Vagina (tissue), 2 donors: ENCODE measurements at regions not wholly inside any gene's neighbourhood (a gene's known extent, or its start where the extent isn't known, plus 50 kb on each side); places are given as distances from the start of the nearest gene placed in this dataset.

Experiments
- DNase-seq, 2 donors: peaks; one replicate each; pipeline ENCODE4 v3.0.0-alpha.2; 2017; ENCODE audit errors: extremely low spot score in 2 of 2
- H3K27ac ChIP-seq: fragments of 200-600 bp; sonication (generic); one replicate; pipeline ENCODE4 v1.5.1; 2019
- H3K27me3 ChIP-seq: fragments of 200-600 bp; sonication (generic); one replicate; pipeline ENCODE4 v1.5.1; 2019
- H3K36me3 ChIP-seq, 2 donors: fragments of 200-600 bp; sonication (generic); one replicate each; pipeline ENCODE4 v1.5.1; 2017 to 2019
- H3K4me1 ChIP-seq: fragments of 200-600 bp; sonication (generic); one replicate; pipeline ENCODE4 v1.5.1; 2019
- H3K4me3 ChIP-seq, 2 donors: fragments of 200-600 bp; sonication (generic); 1 replicate in 1 of 2; 2 replicates in 1 of 2; pipeline ENCODE4 v1.5.1; 2016 to 2019
- H3K9me3 ChIP-seq: fragments of 200-600 bp; sonication (generic); one replicate; pipeline ENCODE4 v1.5.1; 2019
- CTCF ChIP-seq, 3 experiments: fragments of 450-650 bp in 2 of 3; fragments of 200-600 bp in 1 of 3; sonication (generic) in 1 of 3; IDR thresholded peaks; one replicate each; pipeline ENCODE4 v1.5.1; 2017 to 2019; ENCODE audit warnings: antibody characterized with exemption in 3 of 3, mild to moderate bottlenecking in 2 of 3, moderate library complexity in 2 of 3
- POLR2A ChIP-seq, 2 donors: fragments of 450-650 bp; IDR thresholded peaks; one replicate each; pipeline ENCODE4 v1.6.1; 2017; ENCODE audit warnings: antibody characterized with exemption in 2 of 2, mild to moderate bottlenecking in 2 of 2, moderate library complexity in 2 of 2
- POLR2AphosphoS5 ChIP-seq, 2 donors: sonication (generic); formaldehyde crosslinking; IDR thresholded peaks; one replicate each; pipeline ENCODE4 v1.9.0; 2017; ENCODE audit warnings: antibody characterized with exemption in 2 of 2, mild to moderate bottlenecking in 2 of 2, low read depth in 1 of 2; ENCODE audit not compliant: insufficient read depth in 1 of 2
- intact Hi-C: fragments of 100-400 bp; cut with DNase I; formaldehyde crosslinking; loops from one replicate; pipeline ENCODE4 v1.15.1; 2023

DNA sequence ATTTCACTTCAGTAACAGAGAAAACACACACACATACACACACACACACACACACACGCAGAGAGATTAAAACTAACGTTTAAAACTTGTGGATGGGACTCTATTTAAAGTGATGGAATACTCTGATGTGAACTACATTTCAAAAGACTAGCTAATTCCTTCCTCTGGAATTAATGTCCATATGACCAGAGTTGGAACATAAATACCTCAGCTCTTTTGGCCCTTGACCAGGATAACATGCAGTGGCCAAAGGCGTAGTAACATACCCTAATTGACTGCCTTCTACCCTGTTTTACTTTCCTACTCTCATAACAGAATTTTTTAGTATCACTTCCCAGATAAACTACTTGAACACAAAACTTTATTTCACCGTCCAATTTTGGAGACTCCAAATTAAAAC, 671.3 kb upstream of the CHAC2 start:
- Histone ChIP-seq H3K27me3 (no peaks in the 10 kb centered on the region), H3K27ac (no peak overlapping the region), H3K9me3 (no peaks in the 10 kb centered on the region), H3K36me3 (no peaks in the 10 kb centered on the region), H3K4me1 (no peaks in the 10 kb centered on the region), H3K4me3 (no peak overlapping the region)
- TF ChIP-seq CTCF (IDR thresholded peaks at IDR 0.05) (no peak), POLR2A (IDR thresholded peaks at IDR 0.05) (no peak), POLR2AphosphoS5 (IDR thresholded peaks at IDR 0.05; ENCODE audit: insufficient read depth in 1 of 2, low read depth in 1 of 2) (no peak)
- DNase-seq: no peak
- intact Hi-C loops: no loop called here

- no peak overlapping the region for H3K4me3 ChIP-seq
- H3K9me3 ChIP-seq: no peaks in the 10 kb centered on the region
- no peak for DNase-seq
- TF ChIP-seq CTCF (IDR thresholded peaks at IDR 0.05) (no peak), POLR2AphosphoS5 (IDR thresholded peaks at IDR 0.05; ENCODE audit: insufficient read depth in 1 of 2, low read depth in 1 of 2) (no peak), POLR2A (IDR thresholded peaks at IDR 0.05) (no peak)
- no peaks in the 10 kb centered on the region for H3K4me1 ChIP-seq
- H3K36me3 ChIP-seq: no peaks in the 10 kb centered on the region
- intact Hi-C loops: no loop called here
- no peaks in the 10 kb centered on the region for H3K27me3 ChIP-seq
- H3K27ac ChIP-seq: no peak overlapping the region
Measured at GRCh38 chr2:53095664-53096063, 671.9 kb upstream of the CHAC2 start.

- no peak for DNase-seq
- H3K27ac ChIP-seq: no peak overlapping the region
- no peaks in the 10 kb centered on the region for H3K4me1 ChIP-seq
- H3K9me3 ChIP-seq: no peaks in the 10 kb centered on the region
- TF ChIP-seq POLR2AphosphoS5 (IDR thresholded peaks at IDR 0.05; ENCODE audit: insufficient read depth in 1 of 2, low read depth in 1 of 2) (no peak), CTCF (IDR thresholded peaks at IDR 0.05) (no peak), POLR2A (IDR thresholded peaks at IDR 0.05) (no peak)
- no peaks in the 10 kb centered on the region for H3K36me3 ChIP-seq
- no peaks in the 10 kb centered on the region for H3K27me3 ChIP-seq
- intact Hi-C loops: no loop called here
- no peak overlapping the region for H3K4me3 ChIP-seq
Measured at GRCh38 chr2:53095227-53095626, 672.4 kb upstream of the CHAC2 start.

DNA sequence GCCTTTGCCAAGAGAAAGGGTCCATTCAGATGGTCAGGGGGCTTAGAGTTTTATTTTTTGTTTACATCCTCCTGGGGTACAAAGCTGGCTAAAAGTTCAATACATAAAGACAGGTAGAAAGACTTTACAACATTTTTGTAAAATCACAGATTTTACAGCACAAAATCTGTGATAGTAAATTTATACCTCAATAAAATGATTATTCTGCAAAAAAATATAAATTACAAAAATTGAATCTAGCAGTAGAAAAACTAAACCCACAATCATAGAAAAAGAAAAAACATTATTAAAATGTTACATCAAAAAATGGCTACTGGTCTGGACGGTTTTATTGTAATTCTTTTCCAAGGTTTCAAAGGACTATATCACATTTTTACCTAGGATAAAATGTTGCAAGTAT, 674.2 kb upstream of the CHAC2 start:
- DNase-seq: no peak
- Histone ChIP-seq H3K4me3 (no peak overlapping the region), H3K9me3 (no peaks in the 10 kb centered on the region), H3K36me3 (no peaks in the 10 kb centered on the region), H3K4me1 (no peaks in the 10 kb centered on the region), H3K27ac (no peak overlapping the region), H3K27me3 (no peaks in the 10 kb centered on the region)
- no peak for TF ChIP-seq POLR2A (IDR thresholded peaks at IDR 0.05)
- TF ChIP-seq POLR2AphosphoS5 (IDR thresholded peaks at IDR 0.05; ENCODE audit: insufficient read depth in 1 of 2, low read depth in 1 of 2): no peak
- TF ChIP-seq CTCF (IDR thresholded peaks at IDR 0.05): no peak
- intact Hi-C loops: no loop called here

GRCh38 chr2:53091183-53091582, 676.4 kb upstream of the CHAC2 start:
- no peaks in the 10 kb centered on the region for H3K27me3 ChIP-seq
- no peak overlapping the region for H3K27ac ChIP-seq
- no peak overlapping the region for H3K4me3 ChIP-seq
- no peaks in the 10 kb centered on the region for H3K9me3 ChIP-seq
- H3K4me1 ChIP-seq: no peaks in the 10 kb centered on the region
- no peaks in the 10 kb centered on the region for H3K36me3 ChIP-seq
- no peak for DNase-seq
- TF ChIP-seq CTCF (IDR thresholded peaks at IDR 0.05): no peak
- intact Hi-C loops: no loop called here
